ENCODE measurements at regions not wholly inside any gene's neighbourhood (a gene's known extent, or its start where the extent isn't known, plus 50 kb on each side); places are given as distances from the start of the nearest gene placed in this dataset.

DNA sequence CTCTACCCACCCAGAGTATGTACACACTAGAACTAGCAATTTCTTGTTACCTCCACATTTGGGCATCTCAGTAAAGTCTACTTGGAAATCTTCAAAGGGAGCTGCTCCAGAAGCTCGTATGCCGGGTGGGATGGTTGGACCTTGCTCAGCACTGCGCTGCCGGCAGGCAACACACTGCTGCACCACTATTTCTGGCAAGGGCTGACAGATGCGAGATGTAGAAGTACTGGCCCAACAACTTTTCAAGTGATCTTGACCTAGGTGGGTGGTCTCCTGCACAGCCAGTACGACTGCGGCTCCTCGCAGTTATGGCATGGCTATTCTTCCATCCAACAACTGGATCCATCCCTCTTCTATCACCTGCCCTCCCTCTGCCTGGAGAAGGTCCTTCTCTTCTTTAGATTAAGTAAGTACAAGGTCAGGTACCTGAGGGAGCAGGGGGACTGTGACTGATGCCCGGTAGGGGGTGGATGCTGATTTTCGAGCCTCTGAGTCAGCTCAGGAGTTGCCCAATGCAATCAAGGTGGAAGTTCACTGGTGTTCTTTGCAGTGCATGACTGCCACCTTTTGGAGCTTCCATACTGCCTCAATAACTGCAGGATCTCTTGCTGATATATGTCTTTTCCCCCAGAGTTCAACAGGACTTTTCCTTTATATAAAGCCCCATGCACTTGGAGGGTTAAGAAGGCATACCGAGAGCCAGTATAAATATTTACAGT lies 100.4 kb upstream of the SLC1A4 start:
- no peak overlapping the region for H3K9ac ChIP-seq (ENCODE audit: low read depth, low read length)

More for the DNA sequence above, 100.4 kb upstream of the SLC1A4 start:
- no peak overlapping the region for H2BK120ac ChIP-seq (ENCODE audit: low read depth, low read length)
- no peak overlapping the region for H2BK5ac ChIP-seq (ENCODE audit: low read depth, low read length, poor library complexity, severe bottlenecking)
- dilution Hi-C loops (cut with HindIII; ENCODE audit: low sequenced_read_pairs, unreplicated experiment): no loop called here
- no peak overlapping the region for H3K14ac ChIP-seq (replicated peaks; ENCODE audit: low read depth, low read length)
- CTCF ChIA-PET: interaction anchor here (1.0 to 2.0 kb wide), 2 partner anchors 234 to 366 kb away, joined by 3 to 6 read pairs; partner anchors contain the start of gene SERTAD2
- no peak overlapping the region for H4K8ac ChIP-seq (ENCODE audit: low read depth in 2 of 2, low read length in 2 of 2)
- H3K36me3 ChIP-seq (ENCODE audit: control insufficient read depth, insufficient read depth, low read length): no peaks in the 10 kb centered on the region
- H3K27me3 ChIP-seq (ENCODE audit: control insufficient read depth, insufficient read depth, low read length): peaks cover 19% of the 10 kb centered on the region
- H4K5ac ChIP-seq (ENCODE audit: low read depth, low read length): no peak overlapping the region
- H3K4me3 ChIP-seq (ENCODE audit: insufficient read depth, low read depth, low read length): no peak overlapping the region
- no peak overlapping the region for H2BK15ac ChIP-seq (ENCODE audit: low read depth, low read length)
- H3K4me1 ChIP-seq (ENCODE audit: control insufficient read depth, insufficient read depth, low read length): no peaks in the 10 kb centered on the region
- peak; percentile 55 for DNase-seq
- BruUV-seq (replicated peaks): no TSS peak
- H3K27ac ChIP-seq (ENCODE audit: insufficient read depth, low read length): no peak overlapping the region
- H4K20me1 ChIP-seq (ENCODE audit: insufficient read depth, low read length): no peaks in the 10 kb centered on the region
- H2AK9ac ChIP-seq (replicated peaks; ENCODE audit: low read depth, low read length, poor library complexity): no peak overlapping the region
- POLR2A ChIA-PET (ENCODE audit: unreplicated experiment): no interaction called here
- no peak overlapping the region for H2AK5ac ChIP-seq (ENCODE audit: low read depth, low read length)
- TF ChIP-seq MAFK (IDR thresholded peaks at IDR 0.05; ENCODE audit: low read depth, low read length) (no peak), NFE2L2 (IDR thresholded peaks at IDR 0.05; ENCODE audit: low read depth, low read length) (no peak), RCOR1 (IDR thresholded peaks at IDR 0.05; ENCODE audit: insufficient replicate concordance, low read length) (no peak), SMC3 (IDR thresholded peaks at IDR 0.05; ENCODE audit: low read depth, low read length) (peak; percentile 40), FOS (IDR thresholded peaks at IDR 0.05; ENCODE audit: low read depth, low read length) (no peak), USF2 (IDR thresholded peaks at IDR 0.05; ENCODE audit: low read depth, low read length) (no peak), RFX5 (IDR thresholded peaks at IDR 0.05; ENCODE audit: low read depth, low read length) (no peak), MXI1 (IDR thresholded peaks at IDR 0.05; ENCODE audit: borderline replicate concordance, low read depth, low read length) (no peak), RAD21 (IDR thresholded peaks at IDR 0.05; ENCODE audit: low read length) (peak; percentile 65), CEBPB (IDR thresholded peaks at IDR 0.05; ENCODE audit: low read depth, low read length) (peak; percentile 92), BHLHE40 (IDR thresholded peaks at IDR 0.05; ENCODE audit: low read depth, low read length) (no peak), MAZ (IDR thresholded peaks at IDR 0.05; ENCODE audit: borderline replicate concordance, low read depth, low read length) (no peak), CHD1 (IDR thresholded peaks at IDR 0.05; ENCODE audit: low read depth, low read length) (no peak), POLR2A (IDR thresholded peaks at IDR 0.05; ENCODE audit: low read depth, low read length) (no peak)
- TF ChIP-seq, protein P1, sequence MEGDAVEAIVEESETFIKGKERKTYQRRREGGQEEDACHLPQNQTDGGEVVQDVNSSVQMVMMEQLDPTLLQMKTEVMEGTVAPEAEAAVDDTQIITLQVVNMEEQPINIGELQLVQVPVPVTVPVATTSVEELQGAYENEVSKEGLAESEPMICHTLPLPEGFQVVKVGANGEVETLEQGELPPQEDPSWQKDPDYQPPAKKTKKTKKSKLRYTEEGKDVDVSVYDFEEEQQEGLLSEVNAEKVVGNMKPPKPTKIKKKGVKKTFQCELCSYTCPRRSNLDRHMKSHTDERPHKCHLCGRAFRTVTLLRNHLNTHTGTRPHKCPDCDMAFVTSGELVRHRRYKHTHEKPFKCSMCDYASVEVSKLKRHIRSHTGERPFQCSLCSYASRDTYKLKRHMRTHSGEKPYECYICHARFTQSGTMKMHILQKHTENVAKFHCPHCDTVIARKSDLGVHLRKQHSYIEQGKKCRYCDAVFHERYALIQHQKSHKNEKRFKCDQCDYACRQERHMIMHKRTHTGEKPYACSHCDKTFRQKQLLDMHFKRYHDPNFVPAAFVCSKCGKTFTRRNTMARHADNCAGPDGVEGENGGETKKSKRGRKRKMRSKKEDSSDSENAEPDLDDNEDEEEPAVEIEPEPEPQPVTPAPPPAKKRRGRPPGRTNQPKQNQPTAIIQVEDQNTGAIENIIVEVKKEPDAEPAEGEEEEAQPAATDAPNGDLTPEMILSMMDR (conservative IDR thresholded peaks at IDR 0.05; ENCODE audit: low read depth, low read length): peak; percentile 60
- TF ChIP-seq, protein P2, sequence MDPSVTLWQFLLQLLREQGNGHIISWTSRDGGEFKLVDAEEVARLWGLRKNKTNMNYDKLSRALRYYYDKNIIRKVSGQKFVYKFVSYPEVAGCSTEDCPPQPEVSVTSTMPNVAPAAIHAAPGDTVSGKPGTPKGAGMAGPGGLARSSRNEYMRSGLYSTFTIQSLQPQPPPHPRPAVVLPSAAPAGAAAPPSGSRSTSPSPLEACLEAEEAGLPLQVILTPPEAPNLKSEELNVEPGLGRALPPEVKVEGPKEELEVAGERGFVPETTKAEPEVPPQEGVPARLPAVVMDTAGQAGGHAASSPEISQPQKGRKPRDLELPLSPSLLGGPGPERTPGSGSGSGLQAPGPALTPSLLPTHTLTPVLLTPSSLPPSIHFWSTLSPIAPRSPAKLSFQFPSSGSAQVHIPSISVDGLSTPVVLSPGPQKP (IDR thresholded peaks at IDR 0.05; ENCODE audit: borderline replicate concordance, low read depth, low read length): no peak
- ATAC-seq (ENCODE audit: low read depth): peak; percentile 49
- in situ Hi-C loops (cut with MboI; ENCODE audit: low sequenced_read_pairs): loop anchor here (25.0 kb wide), 1 partner anchor 851 kb away; no protein-coding TSS in a partner anchor
- intact Hi-C loops (cut with micrococcal nuclease): loop anchor here (5.0 kb wide), 2 partner anchors 556 to 1196 kb away; no protein-coding TSS in a partner anchor
- no peak overlapping the region for H3K18ac ChIP-seq (ENCODE audit: low read depth, low read length)
- no peak overlapping the region for H2BK20ac ChIP-seq (ENCODE audit: low read depth, low read length)
- no peak overlapping the region for H4K91ac ChIP-seq (ENCODE audit: insufficient read depth, low read depth, low read length)
- H2AFZ ChIP-seq (replicated peaks; ENCODE audit: low read length, poor library complexity): no peak overlapping the region
- H3K9me1 ChIP-seq (ENCODE audit: insufficient read depth, low read length): no peaks in the 10 kb centered on the region
- WGBS, 2 experiments (ENCODE audit: extremely low coverage in 2 of 2, insufficient read length in 1 of 2): 95% methylated on average over 4 of the region's 11 CpGs; no CpG with 5 or more reads in 1 of the 2 experiments
- H3K4me2 ChIP-seq (ENCODE audit: low read depth, low read length): no peak overlapping the region
- no peak overlapping the region for H3K23ac ChIP-seq (ENCODE audit: low read depth, low read length)
- H3K9me3 ChIP-seq (ENCODE audit: control insufficient read depth, insufficient read depth, low read length): peaks cover 12% of the 10 kb centered on the region
- H3K79me1 ChIP-seq (ENCODE audit: low read depth in 1 of 2, low read length in 2 of 2): no peaks in the 10 kb centered on the region
- no peak overlapping the region for H3K4ac ChIP-seq (ENCODE audit: low read depth, low read length)
- no peak overlapping the region for H3K56ac ChIP-seq (ENCODE audit: extremely low read depth, insufficient read depth, low read length)

Data from IMR-90 (cell line).